PC-9 (cell line): ENCODE measurements at regions not wholly inside any gene's neighbourhood (a gene's known extent, or its start where the extent isn't known, plus 50 kb on each side); places are given as distances from the start of the nearest gene placed in this dataset.

ENCODE experiments used
- BruUV-seq: library from RNA; stranded (reverse); fragments of 400-500 nt; replicated peaks from 2 replicates; lab custom pipeline; 2021; lab: Mats Ljungman, UMichigan
- CTCF ChIA-PET: fragments of 300-600 bp; sonication (Branson Sonifier 250); formaldehyde crosslinking; loops from one replicate; lab custom pipeline; 2022; ENCODE audit warnings: antibody characterized with exemption; lab: Charles Lee
- POLR2A ChIA-PET: fragments of 300-600 bp; sonication (Branson Sonifier 250); formaldehyde crosslinking; loops from one replicate; lab custom pipeline; 2022; ENCODE audit warnings: antibody characterized with exemption; ENCODE audit not compliant: unreplicated experiment; lab: Charles Lee
- DNase-seq, 2 experiments: peaks; one replicate each; pipeline versions ENCODE4 v3.0.0 to v3.0.0-alpha.2; 2015 to 2022; ENCODE audit warnings: mixed read lengths in 1 of 2
- H2AFZ ChIP-seq: fragments of 200-600 bp; sonication (generic); 2 replicates; pipeline ENCODE4 v1.8.1; 2017; ENCODE audit warnings: antibody characterized with exemption
- H3F3A ChIP-seq: fragments of 200-600 bp; sonication (generic); 2 replicates; pipeline ENCODE4 v1.8.1; 2017; ENCODE audit warnings: antibody characterized with exemption, mild to moderate bottlenecking, low read depth; ENCODE audit not compliant: insufficient read depth
- H3K27ac ChIP-seq: fragments of 200-600 bp; sonication (generic); 2 replicates; pipeline ENCODE4 v1.6.1; 2016; ENCODE audit warnings: mixed run types
- H3K27me3 ChIP-seq: fragments of 200-600 bp; sonication (generic); 2 replicates; pipeline ENCODE4 v1.6.1; 2016; ENCODE audit warnings: low read depth, mixed run types; ENCODE audit not compliant: insufficient read depth
- H3K36me3 ChIP-seq: fragments of 200-600 bp; sonication (generic); 2 replicates; pipeline ENCODE4 v1.6.1; 2016; ENCODE audit warnings: low read depth, mixed run types
- H3K4me1 ChIP-seq: fragments of 200-600 bp; sonication (generic); replicated peaks from 2 replicates; pipeline ENCODE4 v1.6.1; 2016; ENCODE audit warnings: mixed run types; ENCODE audit not compliant: insufficient read depth
- H3K4me2 ChIP-seq: fragments of 200-600 bp; sonication (generic); 2 replicates; pipeline ENCODE4 v1.6.1; 2017; ENCODE audit warnings: mixed run types
- H3K4me3 ChIP-seq: fragments of 200-600 bp; sonication (generic); 2 replicates; pipeline ENCODE4 v1.6.1; 2016; ENCODE audit warnings: mixed run types
- H3K79me2 ChIP-seq: fragments of 200-600 bp; sonication (generic); 2 replicates; pipeline ENCODE4 v1.6.1; 2017; ENCODE audit warnings: low read depth, mixed run types
- H3K9me2 ChIP-seq: fragments of 200-600 bp; sonication (generic); 2 replicates; pipeline ENCODE4 v1.8.1; 2017; ENCODE audit warnings: mild to moderate bottlenecking; ENCODE audit not compliant: insufficient read depth
- H3K9me3 ChIP-seq: fragments of 200-600 bp; sonication (generic); 2 replicates; pipeline ENCODE4 v1.8.1; 2016; ENCODE audit warnings: low read depth; ENCODE audit not compliant: insufficient read depth
- H4K20me1 ChIP-seq: fragments of 200-600 bp; sonication (generic); 2 replicates; pipeline ENCODE4 v1.8.1; 2017; ENCODE audit not compliant: insufficient read depth
- EZH2 ChIP-seq: fragments of 200-600 bp; sonication (generic); IDR thresholded peaks from 2 replicates; pipeline ENCODE4 v1.8.0; 2017; ENCODE audit warnings: antibody characterized with exemption, low read depth
- intact Hi-C: fragments of 100-400 bp; cut with micrococcal nuclease; formaldehyde crosslinking; loops from one replicate; pipeline ENCODE4 v1.10.0; 2022; ENCODE audit not compliant: unreplicated experiment
- TF ChIP-seq, protein P1 (sequence below): fragments of 200-600 bp; sonication (generic); conservative IDR thresholded peaks from 2 replicates; pipeline ENCODE4 v1.6.1; 2017; ENCODE audit warnings: mixed run types, antibody characterized with exemption, mild to moderate bottlenecking, moderate library complexity

DNA sequence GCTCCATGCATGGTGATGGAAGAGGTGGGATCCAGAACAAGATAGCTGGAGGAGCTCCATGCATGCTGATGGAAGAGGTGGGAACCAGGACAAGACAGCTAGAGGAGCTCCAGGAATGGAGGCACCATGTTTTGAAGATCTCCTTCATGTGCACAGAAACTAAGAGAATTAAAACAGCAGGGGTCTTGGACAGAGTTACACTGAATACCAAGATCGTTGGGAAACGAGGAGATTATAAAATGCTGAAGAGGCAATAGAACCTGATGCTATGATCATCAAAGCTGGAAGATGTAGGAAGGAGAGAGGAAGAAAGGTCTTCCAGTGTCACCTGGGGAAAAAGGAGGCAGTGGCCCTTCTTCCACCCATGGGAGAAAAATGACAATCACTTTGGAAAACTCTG is 193.6 kb upstream of the PFKP start:
- intact Hi-C loops, result no loop called here
- Histone ChIP-seq H3K9me2 (no peaks in the 10 kb centered on the region), H3K27ac (no peak overlapping the region), H3K36me3 (no peaks in the 10 kb centered on the region), H3F3A (no peaks in the 10 kb centered on the region), H4K20me1 (no peaks in the 10 kb centered on the region), H3K79me2 (no peaks in the 10 kb centered on the region), H3K27me3 (peaks cover 3% of the 10 kb centered on the region), H3K9me3 (no peaks in the 10 kb centered on the region), H3K4me1 (no peaks in the 10 kb centered on the region), H2AFZ (no peak overlapping the region), H3K4me3 (no peak overlapping the region), H3K4me2 (no peak overlapping the region)
- ChIA-PET CTCF (no interaction called here), POLR2A (interaction anchor here (0.5 kb wide), 1 partner anchor 968 kb away, joined by 3 read pairs; no protein-coding TSS in a partner anchor)
- TF ChIP-seq, protein P1, sequence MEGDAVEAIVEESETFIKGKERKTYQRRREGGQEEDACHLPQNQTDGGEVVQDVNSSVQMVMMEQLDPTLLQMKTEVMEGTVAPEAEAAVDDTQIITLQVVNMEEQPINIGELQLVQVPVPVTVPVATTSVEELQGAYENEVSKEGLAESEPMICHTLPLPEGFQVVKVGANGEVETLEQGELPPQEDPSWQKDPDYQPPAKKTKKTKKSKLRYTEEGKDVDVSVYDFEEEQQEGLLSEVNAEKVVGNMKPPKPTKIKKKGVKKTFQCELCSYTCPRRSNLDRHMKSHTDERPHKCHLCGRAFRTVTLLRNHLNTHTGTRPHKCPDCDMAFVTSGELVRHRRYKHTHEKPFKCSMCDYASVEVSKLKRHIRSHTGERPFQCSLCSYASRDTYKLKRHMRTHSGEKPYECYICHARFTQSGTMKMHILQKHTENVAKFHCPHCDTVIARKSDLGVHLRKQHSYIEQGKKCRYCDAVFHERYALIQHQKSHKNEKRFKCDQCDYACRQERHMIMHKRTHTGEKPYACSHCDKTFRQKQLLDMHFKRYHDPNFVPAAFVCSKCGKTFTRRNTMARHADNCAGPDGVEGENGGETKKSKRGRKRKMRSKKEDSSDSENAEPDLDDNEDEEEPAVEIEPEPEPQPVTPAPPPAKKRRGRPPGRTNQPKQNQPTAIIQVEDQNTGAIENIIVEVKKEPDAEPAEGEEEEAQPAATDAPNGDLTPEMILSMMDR, result no peak
- no peak for TF ChIP-seq EZH2
- no peak for DNase-seq
- BruUV-seq, result no TSS peak

DNA sequence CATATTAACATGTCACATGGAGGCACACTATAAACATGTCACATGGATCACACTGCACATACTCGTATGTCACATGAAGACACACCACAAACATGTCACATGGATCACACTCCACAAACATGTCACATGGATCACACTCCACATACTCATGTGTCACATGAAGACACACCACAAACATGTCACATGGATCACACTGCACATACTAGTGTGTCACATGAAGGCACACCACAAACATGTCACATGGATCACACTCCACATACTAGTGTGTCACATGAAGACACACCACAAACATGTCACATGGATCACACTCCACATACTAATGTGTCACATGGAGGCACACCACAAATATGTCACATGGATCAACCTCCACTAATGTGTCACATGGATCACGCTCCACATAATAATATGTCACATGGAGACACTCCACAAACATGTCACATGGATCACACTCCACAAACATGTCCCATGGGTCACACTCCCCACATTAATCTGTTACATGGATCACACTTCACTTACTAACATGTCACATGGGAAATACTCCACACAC is 195.6 kb upstream of the PFKP start:
- Histone ChIP-seq H3K27me3 (peaks cover 7% of the 10 kb centered on the region), H3F3A (no peaks in the 10 kb centered on the region), H3K4me3 (no peak overlapping the region), H3K9me3 (no peaks in the 10 kb centered on the region), H4K20me1 (no peaks in the 10 kb centered on the region), H3K79me2 (no peaks in the 10 kb centered on the region), H2AFZ (no peak overlapping the region), H3K4me1 (no peaks in the 10 kb centered on the region), H3K9me2 (no peaks in the 10 kb centered on the region), H3K4me2 (no peak overlapping the region), H3K27ac (no peak overlapping the region), H3K36me3 (no peaks in the 10 kb centered on the region)
- no TSS peak for BruUV-seq
- DNase-seq, result no peak
- CTCF ChIA-PET, result no interaction called here
- no peak for TF ChIP-seq EZH2
- TF ChIP-seq, protein P1, result no peak
- intact Hi-C loops, result no loop called here
- POLR2A ChIA-PET, result no interaction called here

DNA sequence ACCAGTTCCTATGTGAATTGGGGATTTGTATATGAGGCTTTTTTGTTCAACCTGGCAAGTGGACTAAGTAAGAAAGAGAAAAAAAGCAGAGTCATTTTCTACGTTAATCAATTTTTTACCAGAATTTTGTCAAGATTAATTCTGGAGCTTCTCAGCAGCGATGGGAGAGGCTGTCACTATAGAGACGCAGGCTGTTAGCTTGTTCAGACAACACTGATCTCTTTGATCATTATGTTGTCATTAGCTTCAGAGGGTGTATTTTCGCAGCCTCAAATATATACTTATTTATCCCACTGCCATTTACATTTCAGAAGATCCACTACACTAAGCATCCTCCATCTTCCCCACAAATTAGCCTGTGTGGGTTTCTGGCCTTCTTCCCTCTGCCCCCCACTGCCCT is 196.7 kb upstream of the PFKP start:
- intact Hi-C loops, result no loop called here
- no peaks in the 10 kb centered on the region for H3K4me1 ChIP-seq

More for the DNA sequence above, 196.7 kb upstream of the PFKP start:
- no peak overlapping the region for H3K4me2 ChIP-seq
- no peaks in the 10 kb centered on the region for H3F3A ChIP-seq
- TF ChIP-seq EZH2, result no peak
- TF ChIP-seq, protein P1, result no peak
- H3K27me3 ChIP-seq, result peaks cover 10% of the 10 kb centered on the region
- no peaks in the 10 kb centered on the region for H3K36me3 ChIP-seq
- BruUV-seq, result no TSS peak
- no peaks in the 10 kb centered on the region for H3K9me2 ChIP-seq
- H3K4me3 ChIP-seq, result no peak overlapping the region
- no peak overlapping the region for H3K27ac ChIP-seq
- ChIA-PET POLR2A (no interaction called here), CTCF (no interaction called here)
- no peaks in the 10 kb centered on the region for H3K79me2 ChIP-seq
- H2AFZ ChIP-seq, result no peak overlapping the region
- DNase-seq, result no peak
- H4K20me1 ChIP-seq, result no peaks in the 10 kb centered on the region
- H3K9me3 ChIP-seq, result no peaks in the 10 kb centered on the region
